D721Med (cell line): ENCODE measurements at regions not wholly inside any gene's neighbourhood (a gene's known extent, or its start where the extent isn't known, plus 50 kb on each side); places are given as distances from the start of the nearest gene placed in this dataset.

Source experiments
- DNase-seq: peaks from one replicate; pipeline ENCODE4 v3.0.0; 2011; ENCODE audit warnings: low spot score; ENCODE audit not compliant: insufficient read length
- FAIRE-seq: peaks from 2 replicates; lab custom pipeline; 2011; peaks lifted over from hg19 to GRCh38; lab: Jason Lieb, UNC
- TF ChIP-seq, protein P1 (sequence below): IDR thresholded peaks from 2 replicates; pipeline ENCODE4 v1.5.1; 2012; ENCODE audit warnings: mild to moderate bottlenecking, control low read depth; ENCODE audit not compliant: insufficient read depth; ENCODE audit errors: missing control alignments

DNA sequence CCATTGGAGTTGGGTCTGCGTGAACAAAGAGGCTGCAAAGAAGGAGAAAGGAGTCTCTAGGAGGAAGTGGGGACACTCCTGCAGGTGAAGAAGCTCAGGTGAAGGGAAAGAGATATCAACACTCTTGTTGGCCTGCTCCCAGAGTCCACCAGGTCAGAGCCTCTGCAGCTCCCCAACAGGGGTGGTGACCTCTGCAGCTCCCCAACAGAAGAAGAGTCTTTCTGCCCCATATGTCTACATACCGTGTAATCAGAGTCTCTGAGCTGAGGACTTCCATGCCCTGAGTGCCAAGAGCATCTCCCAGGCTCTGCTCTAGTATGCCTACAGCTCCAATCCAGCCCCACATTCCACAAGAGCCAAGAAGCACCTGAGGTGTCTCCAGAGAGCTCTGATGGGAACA is 67.4 kb upstream of the TRPC7 start:
- TF ChIP-seq, protein P1, sequence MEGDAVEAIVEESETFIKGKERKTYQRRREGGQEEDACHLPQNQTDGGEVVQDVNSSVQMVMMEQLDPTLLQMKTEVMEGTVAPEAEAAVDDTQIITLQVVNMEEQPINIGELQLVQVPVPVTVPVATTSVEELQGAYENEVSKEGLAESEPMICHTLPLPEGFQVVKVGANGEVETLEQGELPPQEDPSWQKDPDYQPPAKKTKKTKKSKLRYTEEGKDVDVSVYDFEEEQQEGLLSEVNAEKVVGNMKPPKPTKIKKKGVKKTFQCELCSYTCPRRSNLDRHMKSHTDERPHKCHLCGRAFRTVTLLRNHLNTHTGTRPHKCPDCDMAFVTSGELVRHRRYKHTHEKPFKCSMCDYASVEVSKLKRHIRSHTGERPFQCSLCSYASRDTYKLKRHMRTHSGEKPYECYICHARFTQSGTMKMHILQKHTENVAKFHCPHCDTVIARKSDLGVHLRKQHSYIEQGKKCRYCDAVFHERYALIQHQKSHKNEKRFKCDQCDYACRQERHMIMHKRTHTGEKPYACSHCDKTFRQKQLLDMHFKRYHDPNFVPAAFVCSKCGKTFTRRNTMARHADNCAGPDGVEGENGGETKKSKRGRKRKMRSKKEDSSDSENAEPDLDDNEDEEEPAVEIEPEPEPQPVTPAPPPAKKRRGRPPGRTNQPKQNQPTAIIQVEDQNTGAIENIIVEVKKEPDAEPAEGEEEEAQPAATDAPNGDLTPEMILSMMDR, result no peak
- DNase-seq, result no peak
- FAIRE-seq, result no peak

DNA sequence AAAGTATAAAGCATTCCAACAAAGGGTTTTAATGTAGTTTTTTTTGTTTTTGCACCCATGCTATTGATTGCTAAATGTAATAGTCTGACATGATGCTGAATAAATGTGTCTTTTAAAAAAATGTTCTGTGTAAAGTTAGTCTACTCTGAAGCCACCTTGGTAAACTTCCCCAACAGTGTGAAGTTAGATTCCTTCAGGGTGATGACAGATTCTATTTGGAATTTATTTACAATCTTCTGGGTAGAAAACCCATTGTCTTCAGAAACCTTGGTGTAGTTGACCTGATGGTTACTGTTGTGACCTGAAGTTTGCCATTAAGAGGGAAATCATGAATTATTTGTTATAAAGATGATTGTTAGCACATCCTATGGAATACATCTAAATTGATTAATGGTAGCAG is 64.7 kb upstream of the TRPC7 start:
- DNase-seq, result no peak
- TF ChIP-seq, protein P1, result no peak
- FAIRE-seq, result no peak

DNA sequence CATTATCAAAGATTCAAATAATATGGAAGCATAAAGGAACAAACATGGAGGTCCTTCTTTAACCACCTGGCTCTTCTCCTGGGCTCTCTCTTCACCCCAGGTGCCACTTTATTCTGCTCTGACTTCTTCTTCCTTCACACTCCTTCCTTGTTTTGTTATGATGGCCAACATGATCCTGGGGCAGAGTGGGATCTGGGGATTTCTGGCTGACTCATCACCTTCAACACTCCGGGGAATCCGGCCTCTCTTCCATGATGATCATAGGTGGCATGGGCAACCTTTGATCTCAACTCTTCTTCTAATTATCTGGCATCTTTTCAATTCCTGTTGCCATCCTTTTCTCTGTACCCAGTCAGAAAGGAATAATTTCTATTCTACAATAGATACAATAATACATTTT is 62.1 kb upstream of the TRPC7 start:
- TF ChIP-seq, protein P1, result no peak
- no peak for FAIRE-seq
- DNase-seq, result no peak

DNA sequence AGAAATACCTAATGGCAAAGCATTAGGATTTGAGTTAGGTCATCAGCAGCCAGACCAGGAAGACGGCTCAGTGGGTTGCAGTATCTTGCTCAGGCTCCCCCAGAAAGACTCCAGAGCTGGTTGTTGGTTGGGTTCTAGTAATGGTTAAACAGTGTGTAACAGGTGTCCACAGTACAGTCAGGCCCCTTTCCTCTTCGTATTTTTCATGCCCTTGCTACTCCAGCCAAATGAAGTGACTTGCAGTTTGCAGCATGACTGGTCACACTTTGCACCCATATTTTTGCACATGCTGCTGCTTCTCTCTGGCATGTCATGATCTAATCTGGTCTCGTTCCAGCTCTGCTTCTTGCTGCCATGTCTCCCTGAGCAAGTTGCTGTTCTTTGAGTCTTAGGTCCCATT is 60.6 kb upstream of the TRPC7 start:
- FAIRE-seq (no peak), DNase-seq (no peak)
- TF ChIP-seq, protein P1, result no peak

DNA sequence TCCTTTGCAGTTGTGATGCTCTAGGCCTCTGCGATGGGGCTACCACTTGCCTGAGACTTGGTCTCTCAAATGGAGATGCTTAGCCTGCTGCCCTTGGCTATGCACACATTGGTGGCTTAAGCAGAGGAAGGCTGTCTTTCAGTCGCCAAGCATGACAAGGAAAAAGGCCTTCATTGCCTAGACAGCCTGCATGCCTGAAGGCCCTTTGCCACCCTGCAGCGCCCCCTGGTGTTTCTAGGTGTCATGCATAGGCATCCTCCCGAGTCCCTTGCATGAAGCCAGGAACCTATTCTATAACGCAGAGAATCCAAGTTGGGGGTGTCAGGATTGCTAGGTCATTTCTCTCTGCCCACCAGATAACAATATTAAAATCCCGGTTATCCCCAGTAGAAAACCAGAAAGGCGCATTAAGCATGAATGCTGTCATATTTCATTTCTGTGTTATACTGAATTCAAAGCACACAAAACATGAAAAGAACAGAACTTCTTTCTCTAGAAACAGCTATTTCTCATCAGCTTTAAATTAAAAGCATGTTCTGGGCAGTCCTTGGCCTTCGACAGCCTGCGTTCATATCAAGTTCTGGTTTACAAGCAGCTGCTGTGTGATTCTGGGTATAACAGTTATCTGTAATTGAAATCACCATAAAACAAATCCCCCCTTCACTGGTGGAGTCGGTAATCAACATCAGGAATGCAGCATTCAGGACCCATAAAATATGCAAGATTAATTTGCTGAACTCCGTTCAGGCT is 59.7 kb upstream of the TRPC7 start:
- FAIRE-seq, result peak; percentile 41
- TF ChIP-seq, protein P1, result peak; percentile 92

DNA sequence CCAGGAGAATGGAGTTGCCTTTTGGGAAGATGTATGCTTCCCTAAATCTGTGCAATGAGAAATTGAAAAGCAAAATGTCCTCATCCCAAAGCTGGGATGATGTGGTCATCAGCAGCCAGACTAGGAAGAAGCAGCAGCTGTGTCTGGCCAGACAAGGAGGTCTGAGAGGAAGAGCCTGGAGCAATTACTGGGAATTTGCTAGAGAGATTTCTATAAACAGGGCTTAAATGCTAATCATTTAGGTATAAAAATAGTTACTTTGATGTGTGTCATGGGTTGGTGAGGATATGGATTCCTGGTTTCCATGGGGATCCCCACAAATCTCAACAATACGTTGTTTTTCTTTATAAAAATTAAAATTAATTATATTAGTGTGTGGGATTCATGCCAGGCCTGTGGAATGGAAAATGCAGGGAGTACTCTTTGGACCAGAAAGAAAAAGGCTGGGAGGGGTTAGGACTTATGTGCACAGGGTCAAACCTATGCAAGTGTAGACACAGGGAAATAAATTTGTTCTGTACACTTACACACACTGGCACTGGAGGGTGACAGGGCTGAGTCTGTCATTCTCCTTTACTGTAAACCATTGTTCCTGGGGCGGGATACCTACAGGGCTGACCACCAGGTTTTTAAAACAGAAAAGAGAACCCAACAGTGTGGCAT is 58.7 kb upstream of the TRPC7 start:
- DNase-seq, result no peak
- TF ChIP-seq, protein P1, result no peak
- FAIRE-seq, result no peak

More for the DNA sequence above, 59.7 kb upstream of the TRPC7 start:
- peak; percentile 31 for DNase-seq

DNA sequence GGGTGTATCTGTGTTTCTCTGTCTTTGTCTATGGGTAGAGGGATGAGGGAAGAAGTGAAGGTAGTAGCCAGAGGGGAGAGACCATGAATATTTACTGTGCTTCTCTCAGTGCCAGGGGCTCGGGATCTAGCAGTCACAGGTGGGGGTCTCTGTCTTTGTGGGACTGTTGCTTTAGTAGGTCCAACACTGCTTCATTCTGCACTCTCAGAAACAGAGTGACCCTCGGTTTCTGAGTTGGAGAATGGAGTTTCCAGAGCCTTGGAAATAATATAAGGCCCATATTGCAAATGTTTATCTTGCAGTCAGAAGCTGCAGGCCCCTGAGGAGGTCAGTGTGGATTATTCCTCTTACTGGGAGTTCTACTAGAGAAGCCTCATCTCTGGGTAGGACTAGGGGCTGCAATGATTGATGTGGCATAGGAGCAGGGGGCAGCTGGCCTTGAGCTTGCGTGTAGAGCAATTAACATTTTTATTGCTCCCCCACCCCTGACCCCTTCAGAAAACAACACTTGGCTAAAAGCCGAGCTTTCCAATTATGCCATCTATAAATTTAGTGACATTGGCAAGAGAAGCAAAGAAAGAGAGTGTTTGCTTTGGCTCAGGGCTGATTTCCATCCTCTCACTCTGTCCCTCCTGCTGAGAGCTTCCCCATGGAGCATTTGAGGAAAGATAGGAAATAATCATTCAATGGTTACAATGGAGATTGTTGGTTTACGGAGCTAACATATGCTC is 55.0 kb upstream of the TRPC7 start:
- no peak for DNase-seq
- TF ChIP-seq, protein P1, result no peak
- no peak for FAIRE-seq
